ENCODE measurements at regions not wholly inside any gene's neighbourhood (a gene's known extent, or its start where the extent isn't known, plus 50 kb on each side); places are given as distances from the start of the nearest gene placed in this dataset.

- Histone ChIP-seq H3K36me3 (ENCODE audit: insufficient read depth, low read length) (no peaks in the 10 kb centered on the region), H3K9ac (ENCODE audit: low read depth, low read length) (no peak overlapping the region), H4K20me1 (ENCODE audit: insufficient read depth, low read length) (0 out of 2 replicates have a peak, but pooled peaks cover 3% of the 10 kb centered on the region), H3K4me3 (ENCODE audit: low read depth in 1 of 2, low read length in 2 of 2) (no peak overlapping the region), H3K27ac (ENCODE audit: low read length) (no peak overlapping the region), H3K79me2 (ENCODE audit: insufficient read depth, low read length) (no peaks in the 10 kb centered on the region), H3K4me1 (ENCODE audit: insufficient read depth, low read length) (no peaks in the 10 kb centered on the region), H2AFZ (ENCODE audit: low read depth, low read length) (no peak overlapping the region), H3K4me2 (ENCODE audit: insufficient read depth, low read length) (no peak overlapping the region), H3K27me3 (ENCODE audit: insufficient read depth, low read length, poor library complexity) (peaks cover 20% of the 10 kb centered on the region), H3K9me3 (ENCODE audit: insufficient read depth, low read length, severe bottlenecking) (no peaks in the 10 kb centered on the region)
- no peak for DNase-seq
- TF ChIP-seq CTCF (IDR thresholded peaks at IDR 0.05; ENCODE audit: borderline replicate concordance, extremely low read depth, low read length, poor library complexity, severe bottlenecking), result no peak
- TF ChIP-seq EZH2 (IDR thresholded peaks at IDR 0.05; ENCODE audit: borderline replicate concordance, low read depth, low read length, severe bottlenecking), result no peak
- ATAC-seq (ENCODE audit: insufficient read depth, low read depth), result no peak
Measured at GRCh38 chr17:79485991-79486390, 124.9 kb downstream of the RBFOX3 start.

- ATAC-seq (ENCODE audit: insufficient read depth, low read depth), result no peak
- no peaks in the 10 kb centered on the region for H3K79me2 ChIP-seq (ENCODE audit: insufficient read depth, low read length)
- H2AFZ ChIP-seq (ENCODE audit: low read depth, low read length), result no peak overlapping the region
- H3K4me3 ChIP-seq (ENCODE audit: low read depth in 1 of 2, low read length in 2 of 2), result no peak overlapping the region
- H3K27me3 ChIP-seq (ENCODE audit: insufficient read depth, low read length, poor library complexity), result peaks cover 20% of the 10 kb centered on the region
- no peak overlapping the region for H3K9ac ChIP-seq (ENCODE audit: low read depth, low read length)
- no peaks in the 10 kb centered on the region for H3K4me1 ChIP-seq (ENCODE audit: insufficient read depth, low read length)
- 0 out of 2 replicates have a peak, but pooled peaks cover 3% of the 10 kb centered on the region for H4K20me1 ChIP-seq (ENCODE audit: insufficient read depth, low read length)
- H3K36me3 ChIP-seq (ENCODE audit: insufficient read depth, low read length), result no peaks in the 10 kb centered on the region
- no peak overlapping the region for H3K4me2 ChIP-seq (ENCODE audit: insufficient read depth, low read length)
- no peak for DNase-seq
- H3K27ac ChIP-seq (ENCODE audit: low read length), result no peak overlapping the region
- no peaks in the 10 kb centered on the region for H3K9me3 ChIP-seq (ENCODE audit: insufficient read depth, low read length, severe bottlenecking)
- TF ChIP-seq CTCF (IDR thresholded peaks at IDR 0.05; ENCODE audit: borderline replicate concordance, extremely low read depth, low read length, poor library complexity, severe bottlenecking) (no peak), EZH2 (IDR thresholded peaks at IDR 0.05; ENCODE audit: borderline replicate concordance, low read depth, low read length, severe bottlenecking) (no peak)
Measured at GRCh38 chr17:79485419-79485985, 125.3 kb downstream of the RBFOX3 start.

- no peak overlapping the region for H3K27ac ChIP-seq (ENCODE audit: low read length)
- no peaks in the 10 kb centered on the region for H3K4me1 ChIP-seq (ENCODE audit: insufficient read depth, low read length)
- peaks cover 20% of the 10 kb centered on the region for H3K27me3 ChIP-seq (ENCODE audit: insufficient read depth, low read length, poor library complexity)
- no peak overlapping the region for H3K9ac ChIP-seq (ENCODE audit: low read depth, low read length)
- no peak overlapping the region for H3K4me2 ChIP-seq (ENCODE audit: insufficient read depth, low read length)
- H3K4me3 ChIP-seq (ENCODE audit: low read depth in 1 of 2, low read length in 2 of 2), result no peak overlapping the region
- TF ChIP-seq EZH2 (IDR thresholded peaks at IDR 0.05; ENCODE audit: borderline replicate concordance, low read depth, low read length, severe bottlenecking), result no peak
- no peaks in the 10 kb centered on the region for H3K79me2 ChIP-seq (ENCODE audit: insufficient read depth, low read length)
- no peaks in the 10 kb centered on the region for H3K36me3 ChIP-seq (ENCODE audit: insufficient read depth, low read length)
- no peaks in the 10 kb centered on the region for H3K9me3 ChIP-seq (ENCODE audit: insufficient read depth, low read length, severe bottlenecking)
- DNase-seq (no peak), ATAC-seq (ENCODE audit: insufficient read depth, low read depth) (no peak)
- no peak overlapping the region for H2AFZ ChIP-seq (ENCODE audit: low read depth, low read length)
- H4K20me1 ChIP-seq (ENCODE audit: insufficient read depth, low read length), result 0 out of 2 replicates have a peak, but pooled peaks cover 3% of the 10 kb centered on the region
Measured at GRCh38 chr17:79484600-79485418, 126.0 kb downstream of the RBFOX3 start.

GRCh38 chr17:79483842-79484241, 127.0 kb downstream of the RBFOX3 start:
- Histone ChIP-seq H3K27me3 (ENCODE audit: insufficient read depth, low read length, poor library complexity) (peaks cover 20% of the 10 kb centered on the region), H3K4me3 (ENCODE audit: low read depth in 1 of 2, low read length in 2 of 2) (no peak overlapping the region)

More at GRCh38 chr17:79483842-79484241, 127.0 kb downstream of the RBFOX3 start:
- H3K9me3 ChIP-seq (ENCODE audit: insufficient read depth, low read length, severe bottlenecking), result no peaks in the 10 kb centered on the region
- no peak overlapping the region for H2AFZ ChIP-seq (ENCODE audit: low read depth, low read length)
- H3K79me2 ChIP-seq (ENCODE audit: insufficient read depth, low read length), result no peaks in the 10 kb centered on the region
- H4K20me1 ChIP-seq (ENCODE audit: insufficient read depth, low read length), result 0 out of 2 replicates have a peak, but pooled peaks cover 3% of the 10 kb centered on the region
- H3K27ac ChIP-seq (ENCODE audit: low read length), result no peak overlapping the region
- no peaks in the 10 kb centered on the region for H3K36me3 ChIP-seq (ENCODE audit: insufficient read depth, low read length)
- no peak overlapping the region for H3K4me2 ChIP-seq (ENCODE audit: insufficient read depth, low read length)
- H3K4me1 ChIP-seq (ENCODE audit: insufficient read depth, low read length), result no peaks in the 10 kb centered on the region
- no peak for ATAC-seq (ENCODE audit: insufficient read depth, low read depth)
- no peak overlapping the region for H3K9ac ChIP-seq (ENCODE audit: low read depth, low read length)
- DNase-seq, result no peak
- TF ChIP-seq EZH2 (IDR thresholded peaks at IDR 0.05; ENCODE audit: borderline replicate concordance, low read depth, low read length, severe bottlenecking) (no peak), CTCF (IDR thresholded peaks at IDR 0.05; ENCODE audit: borderline replicate concordance, extremely low read depth, low read length, poor library complexity, severe bottlenecking) (no peak)

Measured in DND-41 (cell line).